ENCODE measurements at regions not wholly inside any gene's neighbourhood (a gene's known extent, or its start where the extent isn't known, plus 50 kb on each side); places are given as distances from the start of the nearest gene placed in this dataset.

DNA sequence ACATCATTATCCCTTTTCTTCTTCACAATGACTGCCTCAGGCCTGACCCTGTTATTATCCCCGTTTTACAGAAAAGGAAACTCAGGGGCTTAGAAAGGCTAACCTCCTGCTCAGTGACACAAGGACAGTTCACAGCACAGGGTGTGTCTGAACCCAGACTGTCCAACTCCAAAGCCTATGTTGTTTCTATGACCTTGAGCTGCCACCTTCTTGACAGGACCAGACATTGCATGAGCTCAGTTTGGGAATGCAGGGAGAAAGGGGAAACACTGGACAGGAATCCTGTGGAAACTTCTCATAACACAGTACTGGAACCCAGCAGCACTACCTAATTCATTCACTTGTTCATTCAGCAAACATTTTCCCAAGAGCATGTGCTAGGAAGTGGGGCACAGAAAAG, 472.8 kb downstream of the CDK5RAP2 start:
- ATAC-seq (no peak), DNase-seq (no peak)
- H3K9me3 ChIP-seq, result no peaks in the 10 kb centered on the region
- H3K36me3 ChIP-seq, result no peaks in the 10 kb centered on the region
- no peaks in the 10 kb centered on the region for H3K27me3 ChIP-seq
- intact Hi-C loops (cut with DNase I), result no loop called here
- H3K4me3 ChIP-seq, result no peak overlapping the region
- TF ChIP-seq, protein P1, sequence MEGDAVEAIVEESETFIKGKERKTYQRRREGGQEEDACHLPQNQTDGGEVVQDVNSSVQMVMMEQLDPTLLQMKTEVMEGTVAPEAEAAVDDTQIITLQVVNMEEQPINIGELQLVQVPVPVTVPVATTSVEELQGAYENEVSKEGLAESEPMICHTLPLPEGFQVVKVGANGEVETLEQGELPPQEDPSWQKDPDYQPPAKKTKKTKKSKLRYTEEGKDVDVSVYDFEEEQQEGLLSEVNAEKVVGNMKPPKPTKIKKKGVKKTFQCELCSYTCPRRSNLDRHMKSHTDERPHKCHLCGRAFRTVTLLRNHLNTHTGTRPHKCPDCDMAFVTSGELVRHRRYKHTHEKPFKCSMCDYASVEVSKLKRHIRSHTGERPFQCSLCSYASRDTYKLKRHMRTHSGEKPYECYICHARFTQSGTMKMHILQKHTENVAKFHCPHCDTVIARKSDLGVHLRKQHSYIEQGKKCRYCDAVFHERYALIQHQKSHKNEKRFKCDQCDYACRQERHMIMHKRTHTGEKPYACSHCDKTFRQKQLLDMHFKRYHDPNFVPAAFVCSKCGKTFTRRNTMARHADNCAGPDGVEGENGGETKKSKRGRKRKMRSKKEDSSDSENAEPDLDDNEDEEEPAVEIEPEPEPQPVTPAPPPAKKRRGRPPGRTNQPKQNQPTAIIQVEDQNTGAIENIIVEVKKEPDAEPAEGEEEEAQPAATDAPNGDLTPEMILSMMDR (IDR thresholded peaks at IDR 0.05), result no peak
- no peak overlapping the region for H3K27ac ChIP-seq
- H3K4me1 ChIP-seq, result no peaks in the 10 kb centered on the region

DNA sequence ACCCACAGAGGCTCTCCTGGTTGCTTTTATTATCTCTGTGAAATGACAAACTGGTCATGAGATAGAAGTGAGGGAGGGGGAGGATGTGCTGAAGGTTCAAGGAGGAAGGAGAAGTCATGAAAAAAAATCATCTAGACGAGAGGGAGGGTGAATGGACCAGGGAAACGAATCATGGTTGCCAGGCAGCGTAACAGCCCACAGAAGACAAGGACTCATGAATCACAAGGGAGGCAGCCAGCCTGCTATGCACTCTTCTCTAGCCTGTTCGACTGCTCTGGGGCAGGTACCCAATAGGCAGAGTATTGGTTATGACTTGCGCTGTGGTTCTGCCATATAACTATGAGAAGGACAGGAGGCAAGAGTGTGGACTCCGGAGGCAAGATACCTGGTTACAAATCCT, 475.2 kb downstream of the CDK5RAP2 start:
- Histone ChIP-seq H3K4me1 (no peaks in the 10 kb centered on the region), H3K27ac (no peak overlapping the region), H3K9me3 (no peaks in the 10 kb centered on the region), H3K27me3 (no peaks in the 10 kb centered on the region), H3K36me3 (no peaks in the 10 kb centered on the region), H3K4me3 (no peak overlapping the region)
- DNase-seq (no peak), ATAC-seq (no peak)
- TF ChIP-seq, protein P1 (IDR thresholded peaks at IDR 0.05), result no peak
- intact Hi-C loops (cut with DNase I), result no loop called here

DNA sequence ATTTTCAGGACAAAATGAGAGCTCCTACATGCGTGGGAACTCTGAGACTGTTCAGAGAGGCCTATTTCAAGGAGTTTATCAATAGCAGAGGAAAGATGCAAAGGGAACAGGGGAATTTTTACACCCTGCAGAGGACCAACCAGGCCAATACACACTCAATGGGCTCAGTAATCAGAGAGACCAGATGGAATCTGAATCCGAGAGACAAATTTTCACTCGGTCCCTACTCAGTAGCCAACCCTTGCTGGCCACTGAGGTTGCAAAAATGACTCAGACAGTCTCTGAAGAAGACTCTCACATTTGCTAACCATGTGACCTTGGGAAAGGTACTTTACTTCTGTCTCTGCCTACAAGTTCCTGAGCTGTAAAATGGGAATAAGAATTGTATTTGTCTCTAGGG, 479.4 kb downstream of the CDK5RAP2 start:
- H3K27me3 ChIP-seq, result no peaks in the 10 kb centered on the region
- no peaks in the 10 kb centered on the region for H3K36me3 ChIP-seq
- intact Hi-C loops (cut with DNase I), result no loop called here
- no peaks in the 10 kb centered on the region for H3K9me3 ChIP-seq
- H3K27ac ChIP-seq, result no peak overlapping the region
- H3K4me1 ChIP-seq, result no peaks in the 10 kb centered on the region
- no peak for DNase-seq
- H3K4me3 ChIP-seq, result no peak overlapping the region
- ATAC-seq, result no peak
- TF ChIP-seq, protein P1 (IDR thresholded peaks at IDR 0.05), result no peak

DNA sequence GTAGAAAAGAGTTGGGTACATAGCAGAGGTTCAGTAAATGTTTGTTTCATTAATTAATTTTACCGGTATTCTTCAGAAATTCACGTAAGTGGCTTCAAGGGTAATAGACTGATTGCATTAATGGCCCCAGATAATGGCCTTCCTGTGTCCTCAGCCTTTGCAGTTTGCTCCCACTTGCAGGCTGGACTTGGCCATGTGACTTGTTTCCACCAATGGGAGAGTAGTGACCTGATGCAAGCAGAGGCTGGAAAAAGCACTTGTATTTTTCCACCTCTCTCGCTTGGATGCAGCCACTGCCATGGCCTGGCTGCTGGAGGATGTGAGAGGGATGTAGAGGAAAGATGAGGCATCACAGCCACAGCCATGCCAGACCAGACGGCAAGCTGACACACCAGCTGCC, 480.9 kb downstream of the CDK5RAP2 start:
- no peaks in the 10 kb centered on the region for H3K36me3 ChIP-seq
- no peaks in the 10 kb centered on the region for H3K27me3 ChIP-seq
- no peaks in the 10 kb centered on the region for H3K4me1 ChIP-seq
- DNase-seq (no peak), ATAC-seq (no peak)
- intact Hi-C loops (cut with DNase I), result no loop called here
- no peak overlapping the region for H3K4me3 ChIP-seq
- TF ChIP-seq, protein P1 (IDR thresholded peaks at IDR 0.05), result no peak
- no peak overlapping the region for H3K27ac ChIP-seq
- no peaks in the 10 kb centered on the region for H3K9me3 ChIP-seq

DNA sequence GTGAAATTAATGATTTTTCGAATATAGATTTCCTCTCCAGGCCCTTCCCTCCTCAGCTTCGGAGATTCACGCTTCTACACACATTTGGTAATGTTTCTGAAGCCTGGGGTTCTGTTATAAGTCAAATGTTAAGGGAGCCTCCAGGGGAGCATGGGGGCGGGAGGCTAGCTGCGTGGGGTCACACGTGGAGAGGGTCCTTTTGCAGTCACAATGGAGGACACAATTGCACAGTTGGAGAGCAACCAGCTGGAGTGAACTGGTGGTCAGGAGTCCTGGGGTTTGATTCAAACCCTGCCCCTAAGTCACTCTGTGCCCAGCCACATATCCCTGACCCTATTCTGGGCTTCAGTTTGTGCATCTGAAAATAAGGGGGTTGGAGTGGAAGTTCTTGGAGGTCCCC, 481.4 kb downstream of the CDK5RAP2 start:
- no peaks in the 10 kb centered on the region for H3K36me3 ChIP-seq
- ATAC-seq (no peak), DNase-seq (no peak)
- no peaks in the 10 kb centered on the region for H3K4me1 ChIP-seq
- H3K4me3 ChIP-seq, result no peak overlapping the region
- H3K9me3 ChIP-seq, result no peaks in the 10 kb centered on the region
- TF ChIP-seq, protein P1 (IDR thresholded peaks at IDR 0.05), result no peak
- no peak overlapping the region for H3K27ac ChIP-seq
- intact Hi-C loops (cut with DNase I), result no loop called here
- no peaks in the 10 kb centered on the region for H3K27me3 ChIP-seq

DNA sequence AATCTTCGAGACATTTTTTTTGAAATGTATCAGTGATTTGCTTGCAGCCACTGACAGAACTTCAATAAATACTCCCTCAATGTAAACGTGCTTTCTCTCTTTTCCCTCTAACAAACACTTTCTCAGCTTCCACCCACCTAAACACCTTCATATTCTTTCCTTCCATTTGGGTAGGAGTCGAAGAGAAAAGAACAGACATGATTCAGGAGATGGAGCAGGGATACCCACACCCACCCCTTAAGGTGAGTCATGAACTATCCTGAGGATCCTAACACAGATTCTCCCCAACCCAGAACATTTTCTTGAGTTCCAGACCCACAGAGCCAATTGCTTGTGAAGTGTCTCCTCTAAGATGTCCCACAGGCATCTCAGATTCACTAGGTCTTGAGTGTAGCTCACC, 488.8 kb downstream of the CDK5RAP2 start:
- Histone ChIP-seq H3K4me1 (no peaks in the 10 kb centered on the region), H3K9me3 (no peaks in the 10 kb centered on the region), H3K27ac (no peak overlapping the region), H3K36me3 (no peaks in the 10 kb centered on the region), H3K4me3 (no peak overlapping the region), H3K27me3 (no peaks in the 10 kb centered on the region)
- TF ChIP-seq, protein P1 (IDR thresholded peaks at IDR 0.05), result no peak
- DNase-seq (no peak), ATAC-seq (no peak)
- intact Hi-C loops (cut with DNase I), result no loop called here
